Neural crest cell (in vitro differentiated cells): ENCODE measurements at regions not wholly inside any gene's neighbourhood (a gene's known extent, or its start where the extent isn't known, plus 50 kb on each side); places are given as distances from the start of the nearest gene placed in this dataset.

ENCODE experiments used
- DNase-seq: peaks from one replicate; pipeline ENCODE4 v3.0.0; 2021; ENCODE audit warnings: low read depth, mixed read lengths, low spot score
- H3K27ac Mint-ChIP-seq: one replicate; pipeline ENCODE4 v1.8.0; 2021; ENCODE audit warnings: mild to moderate bottlenecking, mixed read lengths; ENCODE audit not compliant: unreplicated experiment
- H3K27me3 Mint-ChIP-seq: 2 replicates; pipeline ENCODE4 v1.8.0; 2021; ENCODE audit warnings: low read depth, mild to moderate bottlenecking, mixed read lengths
- H3K36me3 Mint-ChIP-seq: 2 replicates; pipeline ENCODE4 v1.8.0; 2021; ENCODE audit warnings: low read depth, mild to moderate bottlenecking, mixed read lengths
- H3K4me1 Mint-ChIP-seq: 2 replicates; pipeline ENCODE4 v1.8.0; 2021; ENCODE audit warnings: mixed read lengths
- H3K4me3 Mint-ChIP-seq: one replicate; pipeline ENCODE4 v1.8.0; 2021; ENCODE audit warnings: mild to moderate bottlenecking, mixed read lengths
- H3K9me3 Mint-ChIP-seq: 2 replicates; pipeline ENCODE4 v1.8.0; 2021; ENCODE audit warnings: mixed read lengths
- TF ChIP-seq, protein P1 (sequence below): fragments of 200-600 bp; sonication (generic); conservative IDR thresholded peaks from 2 replicates; pipeline ENCODE4 v1.5.0; 2021; ENCODE audit warnings: antibody characterized with exemption, mild to moderate bottlenecking

DNA sequence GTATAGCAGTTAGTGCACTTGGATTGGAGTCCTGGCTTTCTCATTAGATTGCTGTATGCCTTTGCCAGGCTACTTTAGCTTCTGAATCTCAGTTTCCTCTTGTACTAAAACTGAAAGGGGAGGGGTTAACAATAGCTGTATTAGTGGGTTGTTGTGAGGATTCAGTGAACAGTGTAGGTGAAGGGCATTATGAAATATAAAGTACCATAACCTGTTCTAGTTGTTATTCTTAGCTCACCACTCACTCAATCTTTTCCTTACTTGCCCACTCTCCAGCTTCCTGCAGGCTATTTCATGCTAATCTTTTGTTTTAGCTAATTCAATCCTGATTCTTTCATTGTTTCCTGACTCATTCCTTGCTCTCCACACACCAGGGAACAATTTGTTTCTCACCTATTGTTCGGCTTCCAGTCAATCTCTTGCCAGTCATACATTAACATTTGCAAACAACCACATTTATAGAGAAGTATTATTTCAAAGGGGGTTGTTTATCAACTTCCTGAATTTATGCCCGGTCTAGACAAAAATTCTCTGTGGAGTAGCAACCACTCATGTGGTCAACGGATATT is 50.6 kb upstream of the EDA start:
- H3K27me3 Mint-ChIP-seq, result no peaks in the 10 kb centered on the region
- H3K36me3 Mint-ChIP-seq, result no peaks in the 10 kb centered on the region
- TF ChIP-seq, protein P1, sequence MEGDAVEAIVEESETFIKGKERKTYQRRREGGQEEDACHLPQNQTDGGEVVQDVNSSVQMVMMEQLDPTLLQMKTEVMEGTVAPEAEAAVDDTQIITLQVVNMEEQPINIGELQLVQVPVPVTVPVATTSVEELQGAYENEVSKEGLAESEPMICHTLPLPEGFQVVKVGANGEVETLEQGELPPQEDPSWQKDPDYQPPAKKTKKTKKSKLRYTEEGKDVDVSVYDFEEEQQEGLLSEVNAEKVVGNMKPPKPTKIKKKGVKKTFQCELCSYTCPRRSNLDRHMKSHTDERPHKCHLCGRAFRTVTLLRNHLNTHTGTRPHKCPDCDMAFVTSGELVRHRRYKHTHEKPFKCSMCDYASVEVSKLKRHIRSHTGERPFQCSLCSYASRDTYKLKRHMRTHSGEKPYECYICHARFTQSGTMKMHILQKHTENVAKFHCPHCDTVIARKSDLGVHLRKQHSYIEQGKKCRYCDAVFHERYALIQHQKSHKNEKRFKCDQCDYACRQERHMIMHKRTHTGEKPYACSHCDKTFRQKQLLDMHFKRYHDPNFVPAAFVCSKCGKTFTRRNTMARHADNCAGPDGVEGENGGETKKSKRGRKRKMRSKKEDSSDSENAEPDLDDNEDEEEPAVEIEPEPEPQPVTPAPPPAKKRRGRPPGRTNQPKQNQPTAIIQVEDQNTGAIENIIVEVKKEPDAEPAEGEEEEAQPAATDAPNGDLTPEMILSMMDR, result no peak
- H3K9me3 Mint-ChIP-seq, result peaks cover 13% of the 10 kb centered on the region
- no peak overlapping the region for H3K27ac Mint-ChIP-seq
- H3K4me1 Mint-ChIP-seq, result peaks cover 4% of the 10 kb centered on the region
- no peak for DNase-seq
- no peak overlapping the region for H3K4me3 Mint-ChIP-seq
